PC-9 (cell line): ENCODE measurements at regions not wholly inside any gene's neighbourhood (a gene's known extent, or its start where the extent isn't known, plus 50 kb on each side); places are given as distances from the start of the nearest gene placed in this dataset.

Experiments used
- EZH2 ChIP-seq: fragments of 200-600 bp; sonication (generic); IDR thresholded peaks from 2 replicates; pipeline ENCODE4 v1.8.0; 2017; ENCODE audit warnings: antibody characterized with exemption, low read depth
- TF ChIP-seq, protein P1 (sequence below): fragments of 200-600 bp; sonication (generic); conservative IDR thresholded peaks from 2 replicates; pipeline ENCODE4 v1.6.1; 2017; ENCODE audit warnings: mixed run types, antibody characterized with exemption, mild to moderate bottlenecking, moderate library complexity

DNA sequence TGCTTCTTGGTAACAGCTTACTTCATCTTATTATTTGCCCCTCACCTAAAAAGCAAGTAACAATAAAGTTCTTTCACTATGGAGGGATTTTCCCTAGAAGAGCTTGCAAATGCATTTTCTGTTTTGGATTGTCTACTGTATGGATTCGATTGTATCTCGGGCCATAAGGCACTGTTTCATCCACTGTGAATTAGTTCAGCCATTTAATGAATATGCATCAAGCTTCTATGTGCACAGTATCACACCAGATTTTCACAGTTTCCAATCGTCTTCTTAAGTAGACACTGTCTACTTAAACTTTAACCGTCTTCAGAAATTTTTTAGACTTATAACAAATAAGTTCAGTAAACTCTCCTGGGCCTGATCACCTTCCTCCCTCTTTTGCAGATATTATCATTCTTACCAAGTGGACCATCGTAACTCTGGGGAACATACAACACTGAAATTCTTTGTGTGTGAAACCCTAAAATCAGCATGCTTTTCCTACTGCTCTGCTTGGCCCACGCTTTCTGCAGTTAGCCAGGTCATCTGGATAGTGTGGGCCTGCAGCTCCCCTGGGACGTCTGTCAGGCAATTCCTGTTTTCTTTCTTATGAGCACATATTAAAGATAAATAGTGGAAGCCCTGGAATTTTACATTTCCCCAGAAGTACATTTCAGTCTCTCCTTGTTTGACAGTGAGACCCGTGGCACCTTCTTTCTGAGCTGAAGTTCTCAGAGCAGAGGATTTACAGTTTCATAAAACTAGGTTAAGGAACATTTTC lies 136.5 kb upstream of the PDE10A start:
- TF ChIP-seq, protein P1, sequence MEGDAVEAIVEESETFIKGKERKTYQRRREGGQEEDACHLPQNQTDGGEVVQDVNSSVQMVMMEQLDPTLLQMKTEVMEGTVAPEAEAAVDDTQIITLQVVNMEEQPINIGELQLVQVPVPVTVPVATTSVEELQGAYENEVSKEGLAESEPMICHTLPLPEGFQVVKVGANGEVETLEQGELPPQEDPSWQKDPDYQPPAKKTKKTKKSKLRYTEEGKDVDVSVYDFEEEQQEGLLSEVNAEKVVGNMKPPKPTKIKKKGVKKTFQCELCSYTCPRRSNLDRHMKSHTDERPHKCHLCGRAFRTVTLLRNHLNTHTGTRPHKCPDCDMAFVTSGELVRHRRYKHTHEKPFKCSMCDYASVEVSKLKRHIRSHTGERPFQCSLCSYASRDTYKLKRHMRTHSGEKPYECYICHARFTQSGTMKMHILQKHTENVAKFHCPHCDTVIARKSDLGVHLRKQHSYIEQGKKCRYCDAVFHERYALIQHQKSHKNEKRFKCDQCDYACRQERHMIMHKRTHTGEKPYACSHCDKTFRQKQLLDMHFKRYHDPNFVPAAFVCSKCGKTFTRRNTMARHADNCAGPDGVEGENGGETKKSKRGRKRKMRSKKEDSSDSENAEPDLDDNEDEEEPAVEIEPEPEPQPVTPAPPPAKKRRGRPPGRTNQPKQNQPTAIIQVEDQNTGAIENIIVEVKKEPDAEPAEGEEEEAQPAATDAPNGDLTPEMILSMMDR: no peak
- TF ChIP-seq EZH2: no peak
